T-helper 22 cell (primary cell): ENCODE measurements at regions not wholly inside any gene's neighbourhood (a gene's known extent, or its start where the extent isn't known, plus 50 kb on each side); places are given as distances from the start of the nearest gene placed in this dataset.

Experiments used
- DNase-seq: peaks from one replicate; pipeline ENCODE4 v3.0.0-alpha.2; 2020; ENCODE audit warnings: low read depth

- no peak for DNase-seq
Measured at GRCh38 chr18:78113136-78113939, 863.7 kb downstream of the GALR1 start.

GRCh38 chr18:78113940-78114251, 864.2 kb downstream of the GALR1 start:
- no peak for DNase-seq

- no peak for DNase-seq
Measured at GRCh38 chr18:78115896-78116561, 863.6 kb upstream of the SALL3 start.

GRCh38 chr18:78123144-78123909, 856.3 kb upstream of the SALL3 start:
- no peak for DNase-seq

- no peak for DNase-seq
Measured at GRCh38 chr18:78123926-78124797, 855.5 kb upstream of the SALL3 start.

GRCh38 chr18:78125206-78125896, 854.3 kb upstream of the SALL3 start:
- no peak for DNase-seq

- DNase-seq = no peak
Measured at GRCh38 chr18:78126106-78126505, 853.5 kb upstream of the SALL3 start.

GRCh38 chr18:78126536-78126935, 853.1 kb upstream of the SALL3 start:
- no peak for DNase-seq

GRCh38 chr18:78127041-78127440, 852.6 kb upstream of the SALL3 start:
- DNase-seq = no peak

GRCh38 chr18:78128004-78128403, 851.6 kb upstream of the SALL3 start:
- DNase-seq = no peak

GRCh38 chr18:78129260-78129659, 850.4 kb upstream of the SALL3 start:
- DNase-seq = no peak

- no peak for DNase-seq
Measured at GRCh38 chr18:78130232-78131195, 849.1 kb upstream of the SALL3 start.

GRCh38 chr18:78133729-78134128, 845.9 kb upstream of the SALL3 start:
- DNase-seq = no peak

GRCh38 chr18:78136986-78137385, 842.6 kb upstream of the SALL3 start:
- DNase-seq = no peak

- no peak for DNase-seq
Measured at GRCh38 chr18:78138983-78139496, 840.6 kb upstream of the SALL3 start.

GRCh38 chr18:78140294-78140693, 839.3 kb upstream of the SALL3 start:
- DNase-seq = no peak

GRCh38 chr18:78144669-78145068, 834.9 kb upstream of the SALL3 start:
- DNase-seq = no peak

- no peak for DNase-seq
Measured at GRCh38 chr18:78145096-78145495, 834.5 kb upstream of the SALL3 start.

- DNase-seq = no peak
Measured at GRCh38 chr18:78146136-78147085, 833.2 kb upstream of the SALL3 start.
